B cell (primary cell): ENCODE measurements at regions not wholly inside any gene's neighbourhood (a gene's known extent, or its start where the extent isn't known, plus 50 kb on each side); places are given as distances from the start of the nearest gene placed in this dataset.
"Not testable (repeated sequence)": the region's sequence is repeated elsewhere in the genome, so short reads cannot be mapped to it uniquely, and the experiment has no call there.

Experiments used
- ATAC-seq: fragments of 200-7000 bp; cut with Tn5 transposase; one replicate; pipeline ENCODE4 v1.10.0; 2021; ENCODE audit warnings: low read depth, mild to moderate bottlenecking, moderate number of reproducible peaks, moderate library complexity
- CTCF ChIA-PET: fragments of 350-600 bp; sonication (Branson Sonifier 250); formaldehyde crosslinking; loops from one replicate; lab custom pipeline; 2021; ENCODE audit warnings: antibody characterized with exemption, inconsistent platforms; lab: Charles Lee
- POLR2A ChIA-PET: fragments of 350-600 bp; sonication (Branson Sonifier 250); formaldehyde crosslinking; loops from one replicate; lab custom pipeline; 2021; ENCODE audit warnings: antibody characterized with exemption; lab: Charles Lee
- DNase-seq: peaks from one replicate; pipeline ENCODE4 v3.0.0; 2013
- H2AFZ ChIP-seq: 2 replicates; pipeline ENCODE4 v1.6.1; 2012; ENCODE audit warnings: mild to moderate bottlenecking, low read depth, low read length; ENCODE audit not compliant: insufficient read depth, poor library complexity, severe bottlenecking
- H3K27ac ChIP-seq, 2 donors: 1 replicate in 1 of 2; 2 replicates in 1 of 2; pipeline ENCODE4 v1.5.1; 2012 to 2013; ENCODE audit warnings: low read length in 2 of 2, mild to moderate bottlenecking in 2 of 2, moderate library complexity in 1 of 2
- H3K27me3 ChIP-seq, 4 experiments: fragments of 200-600 bp in 1 of 4; sonication (generic) in 1 of 4; replicated peaks in 1 of 4; 1 replicate in 2 of 4; 2 replicates in 2 of 4; pipeline versions ENCODE4 v1.6.1 to v1.7.0; 2013 to 2016; ENCODE audit warnings: low read length in 3 of 4, mild to moderate bottlenecking in 2 of 4, mixed read lengths in 1 of 4, moderate library complexity in 1 of 4; ENCODE audit not compliant: insufficient read depth in 4 of 4, control insufficient read depth in 3 of 4; ENCODE audit errors: control extremely low read depth in 1 of 4
- H3K36me3 ChIP-seq, 2 experiments: replicated peaks in 1 of 2; 1 replicate in 1 of 2; 2 replicates in 1 of 2; pipeline versions ENCODE4 v1.6.1 to v1.7.1; 2013; ENCODE audit warnings: low read length in 1 of 2; ENCODE audit not compliant: insufficient read depth in 2 of 2, control insufficient read depth in 1 of 2; ENCODE audit errors: control extremely low read depth in 1 of 2, extremely low read depth in 1 of 2
- H3K4me1 ChIP-seq, 2 donors: fragments of 200-600 bp in 1 of 2; sonication (generic) in 1 of 2; 1 replicate in 1 of 2; 2 replicates in 1 of 2; pipeline versions ENCODE4 v1.5.1 to v1.6.1; 2013 to 2017; ENCODE audit warnings: low read length in 2 of 2; ENCODE audit not compliant: control insufficient read depth in 2 of 2, insufficient read depth in 2 of 2
- H3K4me2 ChIP-seq: replicated peaks from 2 replicates; pipeline ENCODE3; 2012; ENCODE audit warnings: mild to moderate bottlenecking, low read depth, low read length; ENCODE audit not compliant: poor library complexity, severe bottlenecking
- H3K4me3 ChIP-seq, 5 experiments: fragments of 200-600 bp in 1 of 5; sonication (generic) in 1 of 5; 1 replicate in 3 of 5; 2 replicates in 2 of 5; pipeline versions ENCODE4 v1.5.1 to v1.7.0; 2011 to 2016; ENCODE audit warnings: low read length in 4 of 5, mild to moderate bottlenecking in 4 of 5, low read depth in 2 of 5, control low read depth in 1 of 5, moderate library complexity in 1 of 5; ENCODE audit not compliant: insufficient read depth in 1 of 5; ENCODE audit errors: control extremely low read depth in 1 of 5, extremely low read depth in 1 of 5
- H3K79me2 ChIP-seq: fragments of 200-600 bp; sonication (generic); one replicate; pipeline ENCODE4 v1.6.0; 2016; ENCODE audit warnings: low read length; ENCODE audit not compliant: control insufficient read depth, insufficient read depth
- H3K9ac ChIP-seq: fragments of 200-600 bp; sonication (generic); 2 replicates; pipeline ENCODE4 v1.6.1; 2017; ENCODE audit warnings: mild to moderate bottlenecking, low read length, moderate library complexity
- H3K9me3 ChIP-seq, 3 donors: one replicate each; pipeline versions ENCODE4 v1.6.1 to v1.7.1; 2013; ENCODE audit warnings: low read length in 2 of 3; ENCODE audit not compliant: control insufficient read depth in 2 of 3, insufficient read depth in 1 of 3; ENCODE audit errors: control extremely low read depth in 1 of 3
- H4K20me1 ChIP-seq: 2 replicates; pipeline ENCODE4 v1.6.0; 2012; ENCODE audit warnings: mild to moderate bottlenecking, low read length; ENCODE audit not compliant: insufficient read depth, control insufficient read depth, poor library complexity, severe bottlenecking
- H3K27ac Mint-ChIP-seq: one replicate; pipeline ENCODE4 v1.8.0; 2021; ENCODE audit warnings: mixed read lengths
- H3K27me3 Mint-ChIP-seq: one replicate; pipeline ENCODE4 v1.8.0; 2021; ENCODE audit warnings: mixed read lengths
- H3K4me1 Mint-ChIP-seq: one replicate; pipeline ENCODE4 v1.8.0; 2021; ENCODE audit warnings: mixed read lengths
- H3K4me3 Mint-ChIP-seq: one replicate; pipeline ENCODE4 v1.8.0; 2021; ENCODE audit warnings: mixed read lengths
- H3K9me3 Mint-ChIP-seq: one replicate; pipeline ENCODE4 v1.8.0; 2022; ENCODE audit warnings: mixed read lengths; ENCODE audit not compliant: insufficient read depth
- CTCF ChIP-seq: fragments of 200-600 bp; IDR thresholded peaks from one replicate; pipeline ENCODE4 v1.8.0; 2022; ENCODE audit warnings: antibody characterized with exemption, mild to moderate bottlenecking
- EZH2 ChIP-seq: IDR thresholded peaks from 2 replicates; pipeline ENCODE4 v1.6.1; 2012; ENCODE audit warnings: borderline replicate concordance, low read depth, mild to moderate bottlenecking, moderate library complexity, low read length; ENCODE audit not compliant: insufficient read depth, poor library complexity, severe bottlenecking
- WGBS: methylation state at CpG from one replicate; pipeline ENCODE4 v1.1.5; 2013; ENCODE audit warnings: missing lambda C conversion rate; ENCODE audit not compliant: insufficient coverage; 5-methylcytosine and 5-hydroxymethylcytosine counted together
- intact Hi-C: fragments of 100-400 bp; cut with micrococcal nuclease; formaldehyde crosslinking; loops from one replicate; pipeline ENCODE4 v1.10.0; 2022

GRCh38 chr5:128714551-128714950 lies 176.5 kb upstream of the FBN2 start:
- Mint-ChIP-seq H3K9me3 (no peaks in the 10 kb centered on the region), H3K4me3 (no peak overlapping the region), H3K27me3 (no peaks in the 10 kb centered on the region), H3K4me1 (no peaks in the 10 kb centered on the region), H3K27ac (no peak overlapping the region)
- Histone ChIP-seq H2AFZ (no peak overlapping the region), H3K4me2 (no peak overlapping the region), H3K9ac (no peak overlapping the region), H3K9me3 (peaks cover 0 to 4% (median 0%) of the 10 kb centered on the region in 3 donors), H3K27me3 (no peaks in the 10 kb centered on the region), H3K27ac (no peak overlapping the region), H3K36me3 (no peaks in the 10 kb centered on the region), H3K4me1 (no peaks in the 10 kb centered on the region), H3K79me2 (no peaks in the 10 kb centered on the region), H4K20me1 (no peaks in the 10 kb centered on the region), H3K4me3 (no peak overlapping the region)
- ChIA-PET CTCF (no interaction called here), POLR2A (no interaction called here)
- ATAC-seq (no peak), DNase-seq (no peak)
- TF ChIP-seq EZH2 (no peak), CTCF (no peak)
- intact Hi-C loops, result no loop called here
- 100% methylated on average over 1 of the region's 1 CpG for WGBS

GRCh38 chr5:128722551-128722950 lies 184.5 kb upstream of the FBN2 start:
- TF ChIP-seq EZH2 (no peak), CTCF (no peak)
- Mint-ChIP-seq H3K4me1 (no peaks in the 10 kb centered on the region), H3K9me3 (no peaks in the 10 kb centered on the region), H3K27me3 (no peaks in the 10 kb centered on the region), H3K27ac (no peak overlapping the region), H3K4me3 (no peak overlapping the region)
- DNase-seq, result no peak
- Histone ChIP-seq H4K20me1 (no peaks in the 10 kb centered on the region), H3K9me3 (no peaks in the 10 kb centered on the region), H3K4me2 (no peak overlapping the region), H2AFZ (no peak overlapping the region), H3K4me1 (no peaks in the 10 kb centered on the region), H3K4me3 (no peak overlapping the region), H3K27ac (no peak overlapping the region), H3K36me3 (no peaks in the 10 kb centered on the region), H3K79me2 (no peaks in the 10 kb centered on the region), H3K27me3 (no peaks in the 10 kb centered on the region), H3K9ac (no peak overlapping the region)
- ChIA-PET POLR2A (no interaction called here), CTCF (no interaction called here)
- ATAC-seq, result no peak
- intact Hi-C loops, result no loop called here
- WGBS, result no CpG with 5 or more reads among the region's 1 CpG

- H3K27me3 ChIP-seq, DNase-seq, H3K27ac ChIP-seq, H3K9me3 Mint-ChIP-seq, H3K4me1 ChIP-seq, intact Hi-C loops, H3K4me3 ChIP-seq, H3K4me3 Mint-ChIP-seq, POLR2A ChIA-PET, CTCF ChIA-PET, H2AFZ ChIP-seq, ATAC-seq, H3K27me3 Mint-ChIP-seq, H3K27ac Mint-ChIP-seq, H3K4me2 ChIP-seq, H4K20me1 ChIP-seq, H3K79me2 ChIP-seq, H3K9ac ChIP-seq, H3K36me3 ChIP-seq, H3K9me3 ChIP-seq, H3K4me1 Mint-ChIP-seq: not testable (repeated sequence)
- WGBS, result 80% methylated on average over 2 of the region's 2 CpGs
These were observed 192.0 kb upstream of the FBN2 start for GRCh38 chr5:128730021-128730420.
